Chondrocyte (in vitro differentiated cells): ENCODE measurements at regions not wholly inside any gene's neighbourhood (a gene's known extent, or its start where the extent isn't known, plus 50 kb on each side); places are given as distances from the start of the nearest gene placed in this dataset.

ENCODE experiments used
- DNase-seq: peaks from one replicate; pipeline ENCODE4 v3.0.0; 2021; ENCODE audit warnings: mixed read lengths, low spot score
- H3K27ac Mint-ChIP-seq: one replicate; pipeline ENCODE4 v1.8.0; 2021; ENCODE audit warnings: mild to moderate bottlenecking, moderate library complexity, mixed read lengths; ENCODE audit not compliant: unreplicated experiment
- H3K27me3 Mint-ChIP-seq: 2 replicates; pipeline ENCODE4 v1.8.0; 2021; ENCODE audit warnings: low read depth, mixed read lengths
- H3K36me3 Mint-ChIP-seq: 2 replicates; pipeline ENCODE4 v1.8.0; 2021; ENCODE audit warnings: low read depth, mixed read lengths
- H3K4me1 Mint-ChIP-seq: 2 replicates; pipeline ENCODE4 v1.8.0; 2021; ENCODE audit warnings: low read depth, mild to moderate bottlenecking, mixed read lengths
- H3K4me3 Mint-ChIP-seq: one replicate; pipeline ENCODE4 v1.8.0; 2021; ENCODE audit warnings: mild to moderate bottlenecking, moderate library complexity, mixed read lengths; ENCODE audit not compliant: unreplicated experiment
- H3K9me3 Mint-ChIP-seq: 2 replicates; pipeline ENCODE4 v1.8.0; 2021; ENCODE audit warnings: low read depth, mixed read lengths
- TF ChIP-seq, protein P1 (sequence below): fragments of 200-600 bp; sonication (generic); IDR thresholded peaks from 2 replicates; pipeline ENCODE4 v1.5.0; 2021; ENCODE audit warnings: antibody characterized with exemption, mild to moderate bottlenecking, moderate library complexity

DNA sequence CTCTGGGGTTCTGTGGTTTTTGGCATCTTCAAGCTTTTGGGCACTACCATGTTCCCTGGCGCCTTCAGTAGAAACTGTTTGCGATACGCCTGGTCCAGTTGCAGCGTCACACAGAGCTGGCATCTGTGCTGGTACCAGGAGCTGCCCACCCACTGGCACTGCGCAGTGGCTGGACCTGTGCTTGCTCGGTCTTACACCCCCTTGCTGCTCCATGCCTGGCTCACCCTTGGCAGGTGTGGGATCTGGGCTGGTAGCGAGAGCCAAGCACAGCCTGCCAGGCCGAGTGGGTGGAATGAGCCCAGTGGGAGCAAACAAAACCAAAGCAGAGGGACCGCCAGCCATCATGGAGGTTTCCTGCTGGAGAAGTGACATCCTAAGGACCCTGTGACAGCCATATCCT lies 170.2 kb upstream of the IRX2 start:
- Mint-ChIP-seq H3K27me3 (no peaks in the 10 kb centered on the region), H3K4me3 (no peak overlapping the region), H3K4me1 (no peaks in the 10 kb centered on the region), H3K27ac (no peak overlapping the region), H3K9me3 (peaks cover 31% of the 10 kb centered on the region), H3K36me3 (no peaks in the 10 kb centered on the region)
- DNase-seq = no peak
- TF ChIP-seq, protein P1, sequence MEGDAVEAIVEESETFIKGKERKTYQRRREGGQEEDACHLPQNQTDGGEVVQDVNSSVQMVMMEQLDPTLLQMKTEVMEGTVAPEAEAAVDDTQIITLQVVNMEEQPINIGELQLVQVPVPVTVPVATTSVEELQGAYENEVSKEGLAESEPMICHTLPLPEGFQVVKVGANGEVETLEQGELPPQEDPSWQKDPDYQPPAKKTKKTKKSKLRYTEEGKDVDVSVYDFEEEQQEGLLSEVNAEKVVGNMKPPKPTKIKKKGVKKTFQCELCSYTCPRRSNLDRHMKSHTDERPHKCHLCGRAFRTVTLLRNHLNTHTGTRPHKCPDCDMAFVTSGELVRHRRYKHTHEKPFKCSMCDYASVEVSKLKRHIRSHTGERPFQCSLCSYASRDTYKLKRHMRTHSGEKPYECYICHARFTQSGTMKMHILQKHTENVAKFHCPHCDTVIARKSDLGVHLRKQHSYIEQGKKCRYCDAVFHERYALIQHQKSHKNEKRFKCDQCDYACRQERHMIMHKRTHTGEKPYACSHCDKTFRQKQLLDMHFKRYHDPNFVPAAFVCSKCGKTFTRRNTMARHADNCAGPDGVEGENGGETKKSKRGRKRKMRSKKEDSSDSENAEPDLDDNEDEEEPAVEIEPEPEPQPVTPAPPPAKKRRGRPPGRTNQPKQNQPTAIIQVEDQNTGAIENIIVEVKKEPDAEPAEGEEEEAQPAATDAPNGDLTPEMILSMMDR = no peak

DNA sequence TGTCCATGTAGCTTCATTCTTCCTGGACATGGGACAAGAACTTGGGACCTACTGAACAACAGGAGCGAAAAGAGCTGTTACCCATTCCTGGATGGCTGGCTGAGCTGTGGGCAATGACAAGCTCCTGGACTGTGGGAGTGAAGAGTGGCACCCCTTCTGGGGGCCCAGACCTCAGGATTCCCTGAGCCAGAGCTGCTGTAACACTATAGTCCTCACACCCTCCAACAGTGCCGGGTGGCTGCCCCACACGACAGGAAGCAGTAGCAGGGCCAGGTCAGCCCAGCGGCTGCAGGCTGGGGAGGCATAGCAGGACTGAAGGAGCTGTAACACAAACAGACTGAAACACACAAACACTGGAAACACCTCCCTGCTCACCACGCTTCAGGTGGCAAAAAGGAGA lies 169.7 kb upstream of the IRX2 start:
- no peak overlapping the region for H3K27ac Mint-ChIP-seq
- H3K4me1 Mint-ChIP-seq = no peaks in the 10 kb centered on the region
- TF ChIP-seq, protein P1 = no peak
- no peak for DNase-seq
- no peaks in the 10 kb centered on the region for H3K27me3 Mint-ChIP-seq
- H3K9me3 Mint-ChIP-seq = peaks cover 31% of the 10 kb centered on the region
- no peak overlapping the region for H3K4me3 Mint-ChIP-seq
- no peaks in the 10 kb centered on the region for H3K36me3 Mint-ChIP-seq

DNA sequence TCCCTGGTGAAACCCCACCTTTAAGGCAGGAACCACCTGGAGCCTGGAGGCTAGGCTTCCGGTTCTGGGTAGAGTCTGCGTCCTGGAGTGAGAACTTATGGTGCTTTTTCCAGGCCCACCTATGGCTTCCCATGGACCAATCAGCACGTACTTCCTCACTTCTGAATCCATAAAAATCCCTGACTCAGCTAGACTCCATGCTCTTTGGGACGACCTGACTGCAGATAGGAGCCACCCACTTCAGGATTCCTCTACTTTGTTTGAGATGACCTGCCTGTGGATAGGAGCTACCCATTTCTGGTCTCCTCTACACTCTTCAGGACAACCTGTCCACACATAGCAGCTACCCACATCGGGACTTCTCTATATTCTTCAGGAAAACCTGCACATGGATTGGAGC lies 168.8 kb upstream of the IRX2 start:
- Mint-ChIP-seq H3K4me1 (no peaks in the 10 kb centered on the region), H3K36me3 (no peaks in the 10 kb centered on the region), H3K9me3 (peaks cover 33% of the 10 kb centered on the region), H3K27me3 (no peaks in the 10 kb centered on the region), H3K4me3 (no peak overlapping the region), H3K27ac (no peak overlapping the region)
- DNase-seq = no peak
- TF ChIP-seq, protein P1 = no peak

DNA sequence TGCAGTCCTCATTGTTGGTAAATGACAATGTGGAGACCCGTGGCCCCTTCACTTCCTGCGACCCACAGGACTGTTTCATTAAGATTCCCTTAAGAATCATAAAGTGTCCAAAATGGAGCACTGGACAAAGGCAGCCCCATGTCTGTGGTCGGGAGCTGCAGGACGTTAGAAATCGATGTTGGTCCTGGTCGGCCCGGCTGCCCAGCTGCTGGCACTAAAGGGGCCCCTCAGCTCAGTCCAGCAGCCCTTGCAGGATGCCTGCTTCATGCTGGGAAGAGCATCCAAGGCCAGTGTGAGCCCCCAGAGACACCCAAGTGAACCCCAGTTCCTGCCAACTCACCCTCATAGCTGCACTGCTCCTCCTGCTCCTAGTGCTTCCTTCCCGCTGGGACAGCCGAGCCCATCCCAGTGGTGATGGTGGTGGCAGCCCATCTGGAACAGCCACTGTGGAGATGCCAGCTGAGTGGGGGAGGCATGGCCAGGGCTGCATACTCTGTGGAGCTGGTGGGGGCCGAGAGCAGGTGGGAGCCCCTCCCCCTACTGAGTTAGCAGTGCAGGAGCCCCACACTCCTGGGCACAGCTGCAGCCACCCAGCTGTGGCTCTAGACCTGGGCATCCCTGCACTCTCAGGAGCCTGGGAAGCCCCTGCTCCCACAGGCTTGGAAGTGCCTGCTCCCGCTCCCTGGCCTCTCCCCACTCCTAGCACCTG lies 168.0 kb upstream of the IRX2 start:
- Mint-ChIP-seq H3K9me3 (peaks cover 39% of the 10 kb centered on the region), H3K4me3 (no peak overlapping the region), H3K4me1 (no peaks in the 10 kb centered on the region), H3K36me3 (no peaks in the 10 kb centered on the region), H3K27me3 (no peaks in the 10 kb centered on the region), H3K27ac (no peak overlapping the region)
- TF ChIP-seq, protein P1 = no peak
- DNase-seq = no peak

DNA sequence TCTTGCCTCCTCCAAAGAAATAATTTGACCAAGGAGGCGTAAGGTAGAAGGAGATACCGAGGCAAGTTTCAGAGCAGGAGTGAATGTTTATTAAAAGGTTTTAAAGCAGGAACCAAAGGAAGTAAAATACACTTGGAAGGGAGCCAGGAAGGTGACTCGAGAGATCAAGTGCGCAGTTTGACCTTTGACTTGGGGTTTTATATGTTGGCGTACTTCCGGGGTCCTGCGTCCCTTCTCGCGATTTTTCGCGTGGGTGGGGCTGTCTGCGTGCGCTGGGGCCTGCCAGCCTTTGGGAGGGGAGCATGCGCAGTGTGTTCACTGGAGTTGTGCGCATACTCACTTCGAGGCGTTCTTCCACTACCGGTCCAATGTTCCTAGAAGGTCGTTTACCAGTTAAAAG lies 166.0 kb upstream of the IRX2 start:
- DNase-seq = no peak
- Mint-ChIP-seq H3K4me3 (no peak overlapping the region), H3K36me3 (no peaks in the 10 kb centered on the region), H3K27me3 (no peaks in the 10 kb centered on the region), H3K27ac (no peak overlapping the region), H3K4me1 (no peaks in the 10 kb centered on the region), H3K9me3 (peaks cover 35% of the 10 kb centered on the region)
- TF ChIP-seq, protein P1 = no peak
